Skeletal muscle satellite cell (primary cell): ENCODE measurements at regions not wholly inside any gene's neighbourhood (a gene's known extent, or its start where the extent isn't known, plus 50 kb on each side); places are given as distances from the start of the nearest gene placed in this dataset.

Experiments used
- H3K27me3 ChIP-seq: 2 replicates; pipeline ENCODE4 v1.7.0; 2013; ENCODE audit warnings: low read length; ENCODE audit not compliant: control insufficient read depth, insufficient read depth
- H3K36me3 ChIP-seq: 2 replicates; pipeline ENCODE4 v1.7.0; 2013; ENCODE audit warnings: mild to moderate bottlenecking, control low read depth, low read length; ENCODE audit not compliant: insufficient read depth
- H3K4me1 ChIP-seq: 2 replicates; pipeline ENCODE4 v1.7.0; 2013; ENCODE audit warnings: low read length; ENCODE audit not compliant: control insufficient read depth, insufficient read depth
- H3K4me2 ChIP-seq: 2 replicates; pipeline ENCODE4 v1.7.0; 2013; ENCODE audit warnings: mild to moderate bottlenecking, low read length
- H3K4me3 ChIP-seq: 2 replicates; pipeline ENCODE4 v1.7.0; 2013; ENCODE audit warnings: low read length
- H3K9ac ChIP-seq: 2 replicates; pipeline ENCODE4 v1.7.0; 2013; ENCODE audit warnings: mild to moderate bottlenecking, low read depth, low read length, moderate library complexity
- H3K9me3 ChIP-seq: replicated peaks from 2 replicates; pipeline ENCODE4 v1.7.0; 2013; ENCODE audit warnings: mild to moderate bottlenecking, control low read depth, low read length

- Histone ChIP-seq H3K27me3 (no peaks in the 10 kb centered on the region), H3K36me3 (no peaks in the 10 kb centered on the region), H3K4me2 (peak overlapping the region; percentile 24), H3K4me1 (peaks cover 14% of the 10 kb centered on the region), H3K9me3 (no peaks in the 10 kb centered on the region), H3K9ac (no peak overlapping the region), H3K4me3 (no peak overlapping the region)
Observed at GRCh38 chr3:31377045-31377642, 155.6 kb upstream of the STT3B start.

DNA sequence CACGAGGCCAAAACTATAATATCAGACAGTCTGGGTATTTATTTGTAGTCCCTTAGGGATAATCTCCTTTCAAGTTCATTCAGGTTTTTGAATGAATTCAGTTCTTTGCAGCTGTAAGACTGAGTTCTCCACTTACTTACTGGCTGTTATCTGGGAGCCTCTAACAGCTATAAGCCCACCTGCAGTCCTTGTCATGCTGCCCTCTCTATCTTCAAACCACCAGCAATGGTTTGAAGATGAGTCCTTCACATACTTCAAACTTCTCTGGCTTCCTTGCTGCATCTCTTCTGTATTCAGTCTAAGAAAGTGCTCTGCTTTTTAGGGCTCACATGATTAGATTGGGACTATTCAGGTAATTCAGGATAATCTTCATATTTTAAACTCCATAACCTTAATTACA, 154.5 kb upstream of the STT3B start:
- Histone ChIP-seq H3K4me1 (peaks cover 14% of the 10 kb centered on the region), H3K36me3 (no peaks in the 10 kb centered on the region), H3K27me3 (no peaks in the 10 kb centered on the region), H3K9me3 (no peaks in the 10 kb centered on the region), H3K9ac (no peak overlapping the region), H3K4me3 (no peak overlapping the region), H3K4me2 (no peak overlapping the region)

- Histone ChIP-seq H3K27me3 (no peaks in the 10 kb centered on the region), H3K4me1 (peaks cover 14% of the 10 kb centered on the region), H3K36me3 (no peaks in the 10 kb centered on the region), H3K9ac (no peak overlapping the region), H3K4me2 (no peak overlapping the region), H3K4me3 (no peak overlapping the region), H3K9me3 (no peaks in the 10 kb centered on the region)
Observed at GRCh38 chr3:31379598-31379997, 153.1 kb upstream of the STT3B start.

DNA sequence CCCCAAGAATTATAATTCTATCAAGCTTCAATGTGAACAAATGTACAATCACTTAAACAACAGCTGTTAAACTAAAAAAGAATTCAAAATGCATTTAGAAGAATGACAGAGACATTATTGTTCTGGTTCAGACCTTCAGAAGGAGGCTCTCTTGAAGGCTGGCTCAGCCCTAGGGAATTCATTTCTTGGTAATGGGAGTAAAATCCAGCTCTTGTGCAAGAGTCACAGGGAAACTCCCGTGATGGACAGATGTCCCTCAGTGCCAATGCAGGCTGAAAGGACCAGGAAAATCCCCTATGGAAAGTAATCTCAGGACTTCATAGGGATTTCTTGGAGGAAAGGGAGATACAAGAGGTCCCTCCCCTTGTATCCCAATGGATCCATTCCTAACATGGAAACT, 149.9 kb upstream of the STT3B start:
- Histone ChIP-seq H3K9me3 (no peaks in the 10 kb centered on the region), H3K4me2 (no peak overlapping the region), H3K36me3 (no peaks in the 10 kb centered on the region), H3K4me3 (no peak overlapping the region), H3K27me3 (no peaks in the 10 kb centered on the region), H3K4me1 (peaks cover 3% of the 10 kb centered on the region), H3K9ac (no peak overlapping the region)

DNA sequence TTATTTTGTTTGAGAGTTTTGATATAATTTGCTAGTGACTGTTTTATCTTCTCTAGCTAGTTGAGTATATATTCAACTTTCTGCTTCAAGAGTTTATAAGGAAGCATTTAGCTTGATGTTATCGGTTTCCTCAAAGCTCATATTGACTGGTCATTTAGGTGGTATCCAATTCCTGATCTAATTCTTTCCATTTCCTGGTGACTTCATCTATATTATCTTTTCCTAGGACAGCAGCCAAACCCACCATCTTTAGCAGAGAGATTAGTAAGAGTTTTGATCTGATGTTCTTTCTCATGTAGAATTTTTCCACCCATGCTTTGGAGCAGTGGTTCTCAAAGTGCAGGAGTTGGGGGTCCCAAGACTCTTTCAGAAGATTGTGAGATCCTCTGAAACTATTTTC, 148.6 kb upstream of the STT3B start:
- H3K36me3 ChIP-seq, result no peaks in the 10 kb centered on the region
- no peak overlapping the region for H3K4me3 ChIP-seq
- no peaks in the 10 kb centered on the region for H3K9me3 ChIP-seq
- no peak overlapping the region for H3K9ac ChIP-seq
- H3K27me3 ChIP-seq, result no peaks in the 10 kb centered on the region
- no peak overlapping the region for H3K4me2 ChIP-seq
- H3K4me1 ChIP-seq, result no peaks in the 10 kb centered on the region

DNA sequence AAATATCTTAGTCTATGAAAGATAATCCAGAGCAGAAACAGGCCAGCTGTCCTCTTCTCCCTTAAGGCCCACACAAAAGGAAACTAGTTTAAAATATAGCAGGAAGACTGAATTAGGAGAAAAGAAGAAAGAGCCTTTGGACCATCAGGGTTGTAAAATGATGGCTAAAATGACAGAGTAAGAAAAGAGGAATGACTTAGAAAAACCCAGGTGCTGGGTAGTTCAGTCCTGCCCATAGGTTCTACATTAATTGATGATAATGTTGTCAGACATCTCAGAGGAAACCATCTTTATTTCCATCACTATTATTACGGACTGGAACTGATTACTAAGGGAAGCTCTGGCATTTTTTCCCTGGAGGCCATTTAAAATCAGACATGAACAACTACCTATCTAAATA, 142.8 kb upstream of the STT3B start:
- Histone ChIP-seq H3K27me3 (no peaks in the 10 kb centered on the region), H3K9ac (no peak overlapping the region), H3K36me3 (no peaks in the 10 kb centered on the region), H3K4me3 (no peak overlapping the region), H3K4me2 (no peak overlapping the region), H3K4me1 (no peaks in the 10 kb centered on the region), H3K9me3 (no peaks in the 10 kb centered on the region)

- Histone ChIP-seq H3K9ac (no peak overlapping the region), H3K4me3 (no peak overlapping the region), H3K36me3 (no peaks in the 10 kb centered on the region), H3K27me3 (no peaks in the 10 kb centered on the region), H3K4me1 (no peaks in the 10 kb centered on the region), H3K9me3 (no peaks in the 10 kb centered on the region), H3K4me2 (no peak overlapping the region)
Observed at GRCh38 chr3:31390466-31390865, 142.3 kb upstream of the STT3B start.

GRCh38 chr3:31391150-31391549, 141.6 kb upstream of the STT3B start:
- no peak overlapping the region for H3K4me3 ChIP-seq

DNA sequence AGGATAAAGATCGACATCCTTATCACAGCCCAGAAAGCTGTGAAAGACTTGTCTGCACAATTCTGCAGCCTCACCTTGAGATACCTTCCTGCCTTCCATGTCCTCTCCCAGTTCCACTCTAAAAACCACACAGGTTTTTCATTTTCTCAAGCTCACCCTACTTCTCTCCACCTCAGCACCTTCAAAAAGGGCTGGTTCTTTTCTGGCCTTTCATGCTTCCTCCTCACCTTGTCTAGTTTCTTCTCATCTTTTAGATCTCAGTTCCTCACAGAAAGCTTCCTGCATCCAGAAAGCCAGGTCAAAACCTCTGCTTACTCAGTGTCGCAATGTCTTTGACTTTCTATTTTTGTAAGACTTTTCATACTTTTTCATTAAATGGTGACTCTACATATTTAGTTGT, 140.2 kb upstream of the STT3B start:
- H3K36me3 ChIP-seq, result no peaks in the 10 kb centered on the region
- H3K27me3 ChIP-seq, result no peaks in the 10 kb centered on the region
- H3K9ac ChIP-seq, result no peak overlapping the region
- no peaks in the 10 kb centered on the region for H3K9me3 ChIP-seq
- no peaks in the 10 kb centered on the region for H3K4me1 ChIP-seq
- no peak overlapping the region for H3K4me2 ChIP-seq
- H3K4me3 ChIP-seq, result no peak overlapping the region

More at GRCh38 chr3:31391150-31391549, 141.6 kb upstream of the STT3B start:
- H3K9me3 ChIP-seq, result no peaks in the 10 kb centered on the region
- no peaks in the 10 kb centered on the region for H3K27me3 ChIP-seq
- H3K36me3 ChIP-seq, result no peaks in the 10 kb centered on the region
- H3K4me2 ChIP-seq, result no peak overlapping the region
- H3K9ac ChIP-seq, result no peak overlapping the region
- H3K4me1 ChIP-seq, result no peaks in the 10 kb centered on the region

DNA sequence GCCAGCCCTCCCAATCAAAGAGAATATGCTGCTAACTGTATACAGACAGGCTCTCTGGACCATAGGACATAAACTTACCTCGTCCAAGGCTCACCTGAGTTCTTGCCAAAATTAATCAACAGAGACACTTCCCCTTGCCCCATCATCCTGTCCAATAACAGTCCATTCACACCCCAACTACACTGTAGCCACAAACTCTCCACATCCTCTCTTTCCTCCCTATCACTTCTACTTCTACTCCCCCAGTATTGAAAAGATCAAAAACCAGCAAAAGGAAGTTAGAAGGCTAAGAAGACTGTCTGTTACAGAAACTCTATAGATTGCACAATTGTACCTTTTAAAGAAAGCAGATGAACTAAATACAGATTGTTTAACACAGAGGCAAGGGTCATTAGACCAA, 133.5 kb upstream of the STT3B start:
- Histone ChIP-seq H3K36me3 (no peaks in the 10 kb centered on the region), H3K9ac (no peak overlapping the region), H3K4me3 (no peak overlapping the region), H3K4me2 (no peak overlapping the region), H3K9me3 (no peaks in the 10 kb centered on the region), H3K27me3 (peaks cover 5% of the 10 kb centered on the region), H3K4me1 (no peaks in the 10 kb centered on the region)

DNA sequence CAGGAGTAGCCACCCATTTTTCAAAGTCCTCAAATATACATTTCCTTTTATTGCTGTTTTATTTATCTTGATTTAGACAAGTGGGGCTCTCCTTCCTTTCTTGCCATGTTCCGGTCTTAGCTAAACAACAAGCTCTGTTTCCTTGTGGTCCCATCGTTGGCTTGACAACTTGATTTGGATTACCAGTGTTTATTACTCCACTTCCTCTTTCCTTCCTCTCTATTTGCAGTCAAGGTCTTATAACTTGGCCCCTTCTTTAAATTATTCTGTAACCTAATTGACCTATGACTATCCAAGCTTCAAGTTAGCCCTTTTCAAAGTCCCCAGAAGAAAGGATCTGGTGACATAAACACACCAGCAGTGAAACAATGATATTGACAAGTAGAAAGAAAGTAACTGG, 130.6 kb upstream of the STT3B start:
- H3K4me2 ChIP-seq, result no peak overlapping the region
- no peak overlapping the region for H3K4me3 ChIP-seq
- H3K9ac ChIP-seq, result no peak overlapping the region
- peaks cover under 1% of the 10 kb centered on the region for H3K4me1 ChIP-seq
- H3K36me3 ChIP-seq, result no peaks in the 10 kb centered on the region
- no peaks in the 10 kb centered on the region for H3K9me3 ChIP-seq
- H3K27me3 ChIP-seq, result peaks cover 5% of the 10 kb centered on the region

DNA sequence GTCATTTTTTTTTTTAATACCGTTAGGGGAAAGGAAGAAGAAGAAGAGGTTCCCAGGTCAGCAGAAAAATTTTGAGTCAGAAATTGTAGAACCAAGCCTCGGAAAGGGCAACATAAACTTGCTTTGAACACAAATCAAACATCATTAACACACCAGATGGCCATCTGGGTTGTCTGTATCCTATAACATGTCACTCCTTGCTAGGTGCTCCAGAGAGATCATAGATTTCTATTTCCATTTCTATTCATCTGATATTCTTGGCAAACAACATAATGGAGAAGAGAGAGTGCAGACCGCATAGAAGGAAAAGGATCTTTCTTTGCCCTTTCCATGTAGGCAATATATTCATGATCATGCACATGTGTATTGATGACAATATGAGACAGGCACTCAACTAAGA, 129.5 kb upstream of the STT3B start:
- H3K4me3 ChIP-seq, result no peak overlapping the region
- H3K4me1 ChIP-seq, result peaks cover 4% of the 10 kb centered on the region
- no peak overlapping the region for H3K4me2 ChIP-seq
- H3K36me3 ChIP-seq, result no peaks in the 10 kb centered on the region
- no peaks in the 10 kb centered on the region for H3K9me3 ChIP-seq
- peaks cover 5% of the 10 kb centered on the region for H3K27me3 ChIP-seq
- no peak overlapping the region for H3K9ac ChIP-seq
